IMR-90 (cell line): ENCODE measurements at regions not wholly inside any gene's neighbourhood (a gene's known extent, or its start where the extent isn't known, plus 50 kb on each side); places are given as distances from the start of the nearest gene placed in this dataset. TPM values are rescaled to one million over a fixed set of nuclear protein-coding genes. Genes with fewer than 3 reads are reported as not detected.

Experiments used
- microRNA-seq, 2 experiments: library from miRNA; stranded (forward) in 1 of 2; unstranded in 1 of 2; fragments of 10-50 nt in 1 of 2; fragments of <30 nt in 1 of 2; gene quantifications in 1 of 2; microRNA quantifications in 1 of 2; one replicate each; pipeline versions ENCODE3 to v1.1.0; 2013 to 2020; ENCODE audit not compliant: insufficient read depth in 1 of 2, insufficient read length in 1 of 2, unreplicated experiment in 1 of 2
- small RNA-seq, 5 experiments: library from RNA; depleted of rRNA; stranded (forward); fragments of <200 nt; gene quantifications; one replicate each; pipeline ENCODE3, GENCODE V24; 2012

Small RNAs in the stretch of these regions (microRNA-seq; reads per million reads assigned to microRNA genes)
- not detected for gene AL603825.1 (ENCODE audit: insufficient read depth, insufficient read length)

Small RNAs in the stretch of these regions (small RNA-seq; reads per million reads assigned to genes)
- 0 reads per million in 5 experiments for gene AL603825.1
